Lung (tissue), 11 donors: ENCODE measurements at regions not wholly inside any gene's neighbourhood (a gene's known extent, or its start where the extent isn't known, plus 50 kb on each side); places are given as distances from the start of the nearest gene placed in this dataset.

Experiments
- ATAC-seq: fragments of 200-7000 bp; cut with Tn5 transposase; one replicate; pipeline ENCODE4 v1.9.1; 2020; ENCODE audit warnings: moderate number of reproducible peaks; ENCODE audit not compliant: insufficient read depth, low FRiP score
- DNase-seq, 3 donors: peaks; one replicate each; pipeline ENCODE4 v3.0.0-alpha.2; 2013 to 2017
- H3K27ac ChIP-seq, 2 donors: one replicate each; pipeline ENCODE4 v1.5.1; 2013; ENCODE audit warnings: mild to moderate bottlenecking in 2 of 2, moderate library complexity in 2 of 2, control low read depth in 1 of 2, inconsistent platforms in 1 of 2, low read depth in 1 of 2, low read length in 1 of 2
- H3K27me3 ChIP-seq, 3 donors: one replicate each; pipeline ENCODE4 v1.5.1; 2013; ENCODE audit warnings: low read length in 2 of 3; ENCODE audit not compliant: control insufficient read depth in 3 of 3, insufficient read depth in 3 of 3
- H3K36me3 ChIP-seq, 4 donors: one replicate each; pipeline ENCODE4 v1.5.1; 2013; ENCODE audit warnings: low read length in 4 of 4, mild to moderate bottlenecking in 1 of 4, moderate library complexity in 1 of 4; ENCODE audit not compliant: control insufficient read depth in 4 of 4, insufficient read depth in 4 of 4
- H3K4me1 ChIP-seq, 5 donors: one replicate each; pipeline ENCODE4 v1.5.1; 2013; ENCODE audit warnings: low read length in 5 of 5, mild to moderate bottlenecking in 2 of 5, moderate library complexity in 1 of 5; ENCODE audit not compliant: control insufficient read depth in 5 of 5, insufficient read depth in 5 of 5
- H3K4me3 ChIP-seq: one replicate; pipeline ENCODE4 v1.5.1; 2013; ENCODE audit warnings: mild to moderate bottlenecking, control low read depth, moderate library complexity
- H3K9ac ChIP-seq, 2 donors: one replicate each; pipeline ENCODE4 v1.5.1; 2013; ENCODE audit warnings: low read length in 2 of 2, control low read depth in 1 of 2; ENCODE audit not compliant: insufficient read depth in 1 of 2
- H3K9me3 ChIP-seq, 4 donors: one replicate each; pipeline ENCODE4 v1.5.1; 2013; ENCODE audit warnings: low read length in 3 of 4, mild to moderate bottlenecking in 1 of 4, moderate library complexity in 1 of 4; ENCODE audit not compliant: control insufficient read depth in 4 of 4, insufficient read depth in 3 of 4
- WGBS, 2 donors: extraction: QIAGEN DNeasy Blood & Tissue Kit; methylation state at CpG; one replicate each; pipeline ENCODE4 v1.1.7; 2013; 5-methylcytosine and 5-hydroxymethylcytosine counted together
- TF ChIP-seq, protein P1 (sequence below): IDR thresholded peaks from 2 replicates; pipeline ENCODE4 v1.5.1; 2012; ENCODE audit warnings: mild to moderate bottlenecking; ENCODE audit errors: control extremely low read depth, extremely low read depth
- donor health status: control.
- donor health status: control.
- donor health status: Bipolar disorder and iron deficiency.
- donor health status: healthy.
- donor health status: DM: yes; HTN: yes; CAD: no.

DNA sequence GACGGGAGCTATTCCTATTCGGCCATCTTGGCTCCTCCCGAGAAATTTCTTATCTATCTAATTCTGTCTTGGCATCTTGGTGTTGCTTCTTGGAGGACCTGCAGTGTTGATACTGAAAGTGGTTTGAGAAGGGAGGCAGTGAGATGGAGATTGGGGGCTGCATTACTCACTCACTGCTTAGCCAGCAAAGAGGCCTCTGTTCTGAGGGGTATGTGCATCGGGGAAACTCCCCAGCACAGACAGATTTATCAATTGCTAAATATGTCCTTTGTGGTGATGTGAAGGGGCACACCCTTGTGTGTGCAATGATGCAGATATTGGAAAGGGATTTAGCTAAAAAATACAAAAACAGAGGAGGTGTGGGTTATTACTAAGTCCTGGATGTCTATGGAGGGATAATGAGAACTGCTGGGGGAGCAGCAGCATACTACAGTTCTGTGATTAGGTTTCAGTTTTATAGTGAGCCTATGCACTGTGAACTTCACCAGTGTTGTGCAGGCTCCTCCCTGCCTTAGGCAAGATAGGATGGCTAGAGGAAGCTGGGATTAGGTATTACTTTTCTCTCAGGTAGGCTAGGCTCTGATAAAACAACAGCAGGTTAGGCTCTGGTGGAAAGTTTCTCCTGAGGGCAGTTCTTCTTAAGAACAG lies 279.0 kb downstream of the HS3ST1 start:
- no peaks in the 10 kb centered on the region for H3K36me3 ChIP-seq

DNA sequence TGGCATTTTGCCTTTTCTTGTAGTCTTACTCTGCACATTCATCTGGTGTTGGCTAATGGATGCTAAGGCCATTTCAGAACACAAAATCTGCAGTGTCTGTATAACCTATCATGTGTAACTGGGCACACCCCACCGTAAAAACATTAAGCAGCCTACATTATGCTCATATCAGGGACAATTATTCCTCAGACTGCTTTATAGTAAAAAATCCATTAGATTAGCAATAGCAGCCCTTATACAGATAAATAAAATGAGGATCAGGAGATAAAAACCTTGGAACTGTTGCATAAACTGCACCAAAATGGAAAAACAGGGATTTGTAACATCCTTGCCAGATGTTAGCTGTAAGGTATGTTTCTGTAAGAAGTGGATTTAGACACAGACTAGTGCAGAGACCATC lies 288.8 kb downstream of the HS3ST1 start:
- DNase-seq: no peak
- H3K36me3 ChIP-seq: no peaks in the 10 kb centered on the region
- TF ChIP-seq, protein P1, sequence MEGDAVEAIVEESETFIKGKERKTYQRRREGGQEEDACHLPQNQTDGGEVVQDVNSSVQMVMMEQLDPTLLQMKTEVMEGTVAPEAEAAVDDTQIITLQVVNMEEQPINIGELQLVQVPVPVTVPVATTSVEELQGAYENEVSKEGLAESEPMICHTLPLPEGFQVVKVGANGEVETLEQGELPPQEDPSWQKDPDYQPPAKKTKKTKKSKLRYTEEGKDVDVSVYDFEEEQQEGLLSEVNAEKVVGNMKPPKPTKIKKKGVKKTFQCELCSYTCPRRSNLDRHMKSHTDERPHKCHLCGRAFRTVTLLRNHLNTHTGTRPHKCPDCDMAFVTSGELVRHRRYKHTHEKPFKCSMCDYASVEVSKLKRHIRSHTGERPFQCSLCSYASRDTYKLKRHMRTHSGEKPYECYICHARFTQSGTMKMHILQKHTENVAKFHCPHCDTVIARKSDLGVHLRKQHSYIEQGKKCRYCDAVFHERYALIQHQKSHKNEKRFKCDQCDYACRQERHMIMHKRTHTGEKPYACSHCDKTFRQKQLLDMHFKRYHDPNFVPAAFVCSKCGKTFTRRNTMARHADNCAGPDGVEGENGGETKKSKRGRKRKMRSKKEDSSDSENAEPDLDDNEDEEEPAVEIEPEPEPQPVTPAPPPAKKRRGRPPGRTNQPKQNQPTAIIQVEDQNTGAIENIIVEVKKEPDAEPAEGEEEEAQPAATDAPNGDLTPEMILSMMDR: no peak
- no peaks in the 10 kb centered on the region for H3K27me3 ChIP-seq
- whole genome bisulfite sequencing, 2 donors: 85 to 100% methylated on average over 1 of the region's 1 CpG
- H3K4me3 ChIP-seq: no peak overlapping the region
- no peaks in the 10 kb centered on the region for H3K9me3 ChIP-seq
- no peak overlapping the region for H3K27ac ChIP-seq
- ATAC-seq: no peak
- H3K9ac ChIP-seq: no peak overlapping the region
- H3K4me1 ChIP-seq: no peaks in the 10 kb centered on the region

More for the DNA sequence above, 279.0 kb downstream of the HS3ST1 start:
- ATAC-seq (no peak), DNase-seq (no peak)
- peak overlapping the region in 1 of 2 donors; percentile 47 for H3K9ac ChIP-seq
- H3K27me3 ChIP-seq: no peaks in the 10 kb centered on the region
- H3K4me1 ChIP-seq: peaks cover 0 to 1% (median 0%) of the 10 kb centered on the region in 5 donors
- peaks cover 0 to 2% (median 0%) of the 10 kb centered on the region in 4 donors for H3K9me3 ChIP-seq
- H3K4me3 ChIP-seq: no peak overlapping the region
- no peak overlapping the region for H3K27ac ChIP-seq
- WGBS, 2 donors: 92% methylated on average over 4 of the region's 4 CpGs
- TF ChIP-seq, protein P1: no peak

DNA sequence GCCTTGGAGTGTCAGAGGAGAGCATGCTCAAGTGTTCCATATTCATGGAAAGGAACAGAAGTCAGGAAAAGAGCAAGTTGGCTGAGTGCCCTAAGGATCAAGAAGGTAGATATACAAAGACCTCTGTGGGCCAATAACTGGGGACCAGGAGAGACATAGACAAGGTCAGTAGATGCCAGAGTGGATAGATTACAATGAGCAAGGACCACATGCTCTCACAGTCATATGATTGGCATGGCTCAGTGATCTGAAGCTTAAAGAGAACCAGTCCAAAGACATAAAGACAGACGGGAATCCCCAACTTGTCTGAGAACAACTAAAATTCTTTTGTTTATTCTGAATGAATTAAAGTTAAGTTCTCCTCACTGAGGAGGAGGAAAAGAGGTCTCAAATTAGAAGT lies 289.7 kb downstream of the HS3ST1 start:
- no peak overlapping the region for H3K9ac ChIP-seq
- H3K4me3 ChIP-seq: no peak overlapping the region
- H3K27ac ChIP-seq: no peak overlapping the region
- no peaks in the 10 kb centered on the region for H3K36me3 ChIP-seq
- DNase-seq (no peak), ATAC-seq (no peak)
- no peaks in the 10 kb centered on the region for H3K27me3 ChIP-seq
- no peaks in the 10 kb centered on the region for H3K4me1 ChIP-seq
- 85 to 93% methylated on average over 1 of the region's 1 CpG for WGBS, 2 donors
- TF ChIP-seq, protein P1: no peak
- H3K9me3 ChIP-seq: no peaks in the 10 kb centered on the region

DNA sequence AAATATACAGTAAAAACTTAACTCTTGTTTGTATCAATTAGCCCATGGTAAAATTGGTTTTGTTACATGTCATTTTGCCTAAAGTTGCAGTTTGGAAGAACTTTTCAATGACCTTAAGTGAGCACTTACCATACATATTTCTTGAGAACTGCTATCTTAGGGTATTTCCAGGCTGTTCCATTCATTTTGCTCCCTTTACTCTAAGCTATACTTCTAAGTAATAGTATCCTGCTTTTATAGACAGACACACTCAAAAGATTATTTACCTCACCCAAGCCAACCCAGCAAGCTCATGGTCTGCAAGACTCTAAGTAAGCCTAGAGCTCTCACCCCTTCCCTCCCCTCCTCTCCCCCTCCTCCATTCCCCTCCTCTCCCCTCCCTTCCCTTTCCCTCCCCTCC lies 294.0 kb downstream of the HS3ST1 start:
- no peak overlapping the region for H3K27ac ChIP-seq
- TF ChIP-seq, protein P1: no peak

More for the DNA sequence above, 294.0 kb downstream of the HS3ST1 start:
- Histone ChIP-seq H3K4me3 (no peak overlapping the region), H3K9me3 (no peaks in the 10 kb centered on the region), H3K36me3 (no peaks in the 10 kb centered on the region), H3K9ac (no peak overlapping the region), H3K27me3 (no peaks in the 10 kb centered on the region), H3K4me1 (no peaks in the 10 kb centered on the region)
- ATAC-seq (no peak), DNase-seq (no peak)
